Peyer's patch (tissue), 4 donors: ENCODE measurements at regions not wholly inside any gene's neighbourhood (a gene's known extent, or its start where the extent isn't known, plus 50 kb on each side); places are given as distances from the start of the nearest gene placed in this dataset.

Experiments used
- POLR2A ChIP-seq, 2 donors: fragments of 450-650 bp; IDR thresholded peaks; one replicate each; pipeline ENCODE4 v1.5.1; 2017; ENCODE audit warnings: antibody characterized with exemption in 2 of 2, mild to moderate bottlenecking in 2 of 2, moderate library complexity in 2 of 2
- TF ChIP-seq, protein P1 (sequence below), 6 experiments: fragments of 450-650 bp in 4 of 6; fragments of 200-600 bp in 2 of 6; sonication (generic) in 1 of 6; IDR thresholded peaks; one replicate each; pipeline ENCODE4 v1.5.1; 2017 to 2019; ENCODE audit warnings: antibody characterized with exemption in 6 of 6, mild to moderate bottlenecking in 3 of 6, moderate library complexity in 1 of 6

DNA sequence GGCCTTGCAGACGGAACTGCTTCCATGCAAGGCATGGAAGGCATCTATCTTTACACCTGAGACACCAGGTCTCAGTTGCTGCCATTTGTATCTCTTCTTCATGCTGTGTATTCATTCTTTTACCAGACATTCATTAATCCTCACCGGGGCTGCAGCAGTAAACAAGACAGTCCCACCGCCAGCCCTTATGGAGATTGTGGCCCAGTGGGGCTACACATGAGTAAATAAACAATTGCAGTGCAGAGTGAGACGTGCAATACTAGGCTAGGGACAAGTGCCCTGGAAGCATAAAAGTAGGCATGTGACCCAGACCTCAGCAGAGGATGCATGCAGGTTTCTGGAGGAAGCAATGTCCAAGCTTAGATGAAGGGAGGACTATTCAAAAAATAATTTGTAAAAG is 497.6 kb upstream of the KLHL29 start:
- TF ChIP-seq, protein P1, sequence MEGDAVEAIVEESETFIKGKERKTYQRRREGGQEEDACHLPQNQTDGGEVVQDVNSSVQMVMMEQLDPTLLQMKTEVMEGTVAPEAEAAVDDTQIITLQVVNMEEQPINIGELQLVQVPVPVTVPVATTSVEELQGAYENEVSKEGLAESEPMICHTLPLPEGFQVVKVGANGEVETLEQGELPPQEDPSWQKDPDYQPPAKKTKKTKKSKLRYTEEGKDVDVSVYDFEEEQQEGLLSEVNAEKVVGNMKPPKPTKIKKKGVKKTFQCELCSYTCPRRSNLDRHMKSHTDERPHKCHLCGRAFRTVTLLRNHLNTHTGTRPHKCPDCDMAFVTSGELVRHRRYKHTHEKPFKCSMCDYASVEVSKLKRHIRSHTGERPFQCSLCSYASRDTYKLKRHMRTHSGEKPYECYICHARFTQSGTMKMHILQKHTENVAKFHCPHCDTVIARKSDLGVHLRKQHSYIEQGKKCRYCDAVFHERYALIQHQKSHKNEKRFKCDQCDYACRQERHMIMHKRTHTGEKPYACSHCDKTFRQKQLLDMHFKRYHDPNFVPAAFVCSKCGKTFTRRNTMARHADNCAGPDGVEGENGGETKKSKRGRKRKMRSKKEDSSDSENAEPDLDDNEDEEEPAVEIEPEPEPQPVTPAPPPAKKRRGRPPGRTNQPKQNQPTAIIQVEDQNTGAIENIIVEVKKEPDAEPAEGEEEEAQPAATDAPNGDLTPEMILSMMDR (IDR thresholded peaks at IDR 0.05): no peak
- no peak for TF ChIP-seq POLR2A (IDR thresholded peaks at IDR 0.05)
